Testis (tissue), 2 donors: ENCODE measurements at regions not wholly inside any gene's neighbourhood (a gene's known extent, or its start where the extent isn't known, plus 50 kb on each side); places are given as distances from the start of the nearest gene placed in this dataset.

Source experiments
- DNase-seq: peaks from one replicate; pipeline ENCODE4 v3.0.0-alpha.2; 2019
- H3K27ac ChIP-seq, 2 donors: fragments of 200-600 bp; sonication (generic); one replicate each; pipeline ENCODE4 v1.5.1; 2019
- H3K27me3 ChIP-seq: fragments of 200-600 bp; sonication (generic); one replicate; pipeline ENCODE4 v1.5.1; 2019
- H3K36me3 ChIP-seq: fragments of 200-600 bp; sonication (generic); one replicate; pipeline ENCODE4 v1.5.1; 2017; ENCODE audit warnings: low read depth; ENCODE audit errors: missing control alignments
- H3K4me1 ChIP-seq: fragments of 200-600 bp; sonication (generic); one replicate; pipeline ENCODE4 v1.5.1; 2019
- H3K4me3 ChIP-seq, 2 donors: fragments of 200-600 bp; sonication (generic); one replicate each; pipeline ENCODE4 v1.5.1; 2017 to 2019
- H3K9me3 ChIP-seq: fragments of 200-600 bp; sonication (generic); one replicate; pipeline ENCODE4 v1.5.1; 2017
- POLR2A ChIP-seq: fragments of 450-650 bp; IDR thresholded peaks from one replicate; pipeline ENCODE4 v1.6.1; 2017; ENCODE audit warnings: antibody characterized with exemption, mild to moderate bottlenecking, moderate library complexity
- WGBS, 2 donors: methylation state at CpG; one replicate each; pipeline ENCODE4 v1.1.5; 2018; 5-methylcytosine and 5-hydroxymethylcytosine counted together
- intact Hi-C: fragments of 100-400 bp; cut with DNase I; formaldehyde crosslinking; loops from one replicate; pipeline ENCODE4 v1.15.1; 2023; ENCODE audit warnings: low total_unique reads
- TF ChIP-seq, protein P1 (sequence below), 3 experiments: fragments of 450-650 bp in 2 of 3; fragments of 200-600 bp in 1 of 3; sonication (generic) in 1 of 3; IDR thresholded peaks; one replicate each; pipeline ENCODE4 v1.5.1; 2016 to 2019; ENCODE audit warnings: antibody characterized with exemption in 3 of 3, mild to moderate bottlenecking in 2 of 3, moderate library complexity in 1 of 3

DNA sequence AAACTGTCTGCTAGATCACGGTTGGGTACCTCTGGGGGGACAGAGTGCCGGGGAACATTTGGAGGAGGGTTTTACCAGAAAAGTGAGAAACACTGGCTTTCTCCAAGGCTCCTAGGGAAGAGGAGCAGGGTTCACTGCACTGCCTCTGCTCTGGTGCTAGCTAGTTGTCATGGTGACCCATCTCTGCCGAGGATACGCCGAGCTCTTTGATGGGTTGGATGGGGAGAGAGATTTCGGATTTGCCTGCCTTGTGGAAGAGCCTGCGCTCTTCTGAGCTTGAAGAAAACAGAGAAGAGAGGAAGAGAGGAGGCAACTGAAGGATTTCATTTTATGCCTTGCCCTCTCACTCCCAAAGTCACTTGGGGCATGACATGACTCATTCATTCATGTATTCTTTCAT is 92.1 kb downstream of the NAV1 start:
- TF ChIP-seq POLR2A: no peak
- TF ChIP-seq, protein P1, sequence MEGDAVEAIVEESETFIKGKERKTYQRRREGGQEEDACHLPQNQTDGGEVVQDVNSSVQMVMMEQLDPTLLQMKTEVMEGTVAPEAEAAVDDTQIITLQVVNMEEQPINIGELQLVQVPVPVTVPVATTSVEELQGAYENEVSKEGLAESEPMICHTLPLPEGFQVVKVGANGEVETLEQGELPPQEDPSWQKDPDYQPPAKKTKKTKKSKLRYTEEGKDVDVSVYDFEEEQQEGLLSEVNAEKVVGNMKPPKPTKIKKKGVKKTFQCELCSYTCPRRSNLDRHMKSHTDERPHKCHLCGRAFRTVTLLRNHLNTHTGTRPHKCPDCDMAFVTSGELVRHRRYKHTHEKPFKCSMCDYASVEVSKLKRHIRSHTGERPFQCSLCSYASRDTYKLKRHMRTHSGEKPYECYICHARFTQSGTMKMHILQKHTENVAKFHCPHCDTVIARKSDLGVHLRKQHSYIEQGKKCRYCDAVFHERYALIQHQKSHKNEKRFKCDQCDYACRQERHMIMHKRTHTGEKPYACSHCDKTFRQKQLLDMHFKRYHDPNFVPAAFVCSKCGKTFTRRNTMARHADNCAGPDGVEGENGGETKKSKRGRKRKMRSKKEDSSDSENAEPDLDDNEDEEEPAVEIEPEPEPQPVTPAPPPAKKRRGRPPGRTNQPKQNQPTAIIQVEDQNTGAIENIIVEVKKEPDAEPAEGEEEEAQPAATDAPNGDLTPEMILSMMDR (IDR thresholded peaks at IDR 0.05): no peak
- Histone ChIP-seq H3K4me1 (no peaks in the 10 kb centered on the region), H3K36me3 (no peaks in the 10 kb centered on the region), H3K27ac (no peak overlapping the region), H3K9me3 (no peaks in the 10 kb centered on the region), H3K27me3 (no peaks in the 10 kb centered on the region), H3K4me3 (no peak overlapping the region)
- intact Hi-C loops: no loop called here
- DNase-seq: no peak
- WGBS, 2 donors: 90 to 94% methylated on average over 7 of the region's 7 CpGs

DNA sequence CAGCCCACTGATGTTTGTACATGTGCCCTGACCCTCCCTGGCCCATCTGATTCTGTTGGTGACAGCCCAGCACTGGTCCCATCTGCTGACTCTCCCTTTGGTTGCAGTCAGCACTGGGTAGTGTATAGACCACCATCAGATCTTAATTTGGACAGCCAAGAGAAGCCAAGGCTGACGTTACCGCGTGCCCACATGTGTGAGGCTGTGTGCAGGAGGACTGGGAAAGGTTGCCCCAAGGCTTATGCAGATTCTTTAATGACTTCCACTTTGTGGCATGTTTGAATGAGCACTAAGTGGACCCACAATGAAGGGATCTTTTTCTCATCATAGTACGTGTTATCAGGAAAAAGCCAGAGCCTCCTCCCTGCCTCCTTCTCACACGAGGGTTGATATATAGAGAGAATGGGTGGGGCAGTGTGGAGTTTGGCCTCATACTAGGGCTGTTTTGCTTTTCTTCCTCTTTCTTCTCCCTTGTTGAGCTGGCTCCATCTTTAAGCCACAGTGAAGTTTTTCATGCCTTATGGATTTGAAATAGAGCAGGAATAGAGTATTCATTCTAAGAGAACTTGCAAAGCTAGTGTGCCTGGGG is 93.5 kb downstream of the NAV1 start:
- DNase-seq: no peak
- Histone ChIP-seq H3K9me3 (no peaks in the 10 kb centered on the region), H3K36me3 (no peaks in the 10 kb centered on the region), H3K4me3 (no peak overlapping the region), H3K4me1 (no peaks in the 10 kb centered on the region), H3K27me3 (no peaks in the 10 kb centered on the region), H3K27ac (no peak overlapping the region)
- WGBS, 2 donors: 78 to 82% methylated on average over 4 to 5 of the region's 5 CpGs
- no peak for TF ChIP-seq POLR2A
- TF ChIP-seq, protein P1 (IDR thresholded peaks at IDR 0.05): no peak
- intact Hi-C loops: no loop called here

DNA sequence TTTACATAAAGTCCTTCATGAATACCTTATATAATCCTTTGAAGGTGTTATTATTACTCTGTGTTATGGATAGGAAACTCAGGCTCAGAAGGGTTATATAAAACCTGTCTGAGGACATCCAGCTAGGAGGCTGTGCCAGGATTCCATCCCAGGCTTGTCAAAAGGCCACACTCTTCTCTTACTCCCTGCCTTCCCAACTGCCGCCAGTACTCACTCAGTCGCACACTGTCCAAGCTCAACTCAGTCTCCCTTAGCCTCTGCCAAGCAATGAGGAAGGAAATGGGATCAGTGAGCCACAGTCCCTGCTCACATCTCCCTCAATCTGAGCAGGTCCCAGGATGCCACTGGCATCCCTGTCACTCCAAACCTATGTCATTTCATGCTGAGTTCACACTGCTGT is 94.4 kb downstream of the NAV1 start:
- TF ChIP-seq POLR2A: no peak
- TF ChIP-seq, protein P1 (IDR thresholded peaks at IDR 0.05): no peak
- H3K4me1 ChIP-seq: no peaks in the 10 kb centered on the region
- no peak for DNase-seq

DNA sequence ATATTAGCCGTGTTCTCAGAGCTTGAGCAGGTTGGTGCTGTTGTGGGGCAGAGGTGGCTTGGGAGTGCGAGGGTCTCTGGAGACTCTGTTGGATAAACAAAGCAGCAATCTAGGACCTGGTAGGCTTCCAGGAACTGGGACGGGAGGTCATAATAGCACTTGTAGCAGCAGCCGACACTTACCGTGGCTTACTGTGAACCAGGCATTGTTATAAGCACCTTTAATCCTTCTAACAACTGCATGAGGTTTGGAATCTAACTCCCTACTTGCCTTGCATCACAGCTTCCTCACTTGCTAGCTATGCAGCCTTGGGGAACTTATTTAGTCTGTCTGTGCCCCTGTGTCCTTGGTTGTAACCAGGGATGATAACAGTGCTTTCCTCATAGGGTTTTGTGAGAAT is 94.9 kb downstream of the NAV1 start:
- Histone ChIP-seq H3K9me3 (no peaks in the 10 kb centered on the region), H3K4me1 (peaks cover 1% of the 10 kb centered on the region), H3K36me3 (no peaks in the 10 kb centered on the region), H3K27me3 (no peaks in the 10 kb centered on the region), H3K4me3 (no peak overlapping the region), H3K27ac (no peak overlapping the region)
- no peak for DNase-seq
- TF ChIP-seq, protein P1 (IDR thresholded peaks at IDR 0.05): no peak
- TF ChIP-seq POLR2A: no peak
- intact Hi-C loops: no loop called here
- 52 to 59% methylated on average over 5 of the region's 5 CpGs for whole genome bisulfite sequencing, 2 donors

More for the DNA sequence above, 94.4 kb downstream of the NAV1 start:
- Histone ChIP-seq H3K27ac (no peak overlapping the region), H3K4me3 (no peak overlapping the region), H3K36me3 (no peaks in the 10 kb centered on the region), H3K27me3 (no peaks in the 10 kb centered on the region), H3K9me3 (no peaks in the 10 kb centered on the region)
- intact Hi-C loops: no loop called here
- WGBS, 2 donors: 64 to 66% methylated on average over 2 of the region's 2 CpGs

DNA sequence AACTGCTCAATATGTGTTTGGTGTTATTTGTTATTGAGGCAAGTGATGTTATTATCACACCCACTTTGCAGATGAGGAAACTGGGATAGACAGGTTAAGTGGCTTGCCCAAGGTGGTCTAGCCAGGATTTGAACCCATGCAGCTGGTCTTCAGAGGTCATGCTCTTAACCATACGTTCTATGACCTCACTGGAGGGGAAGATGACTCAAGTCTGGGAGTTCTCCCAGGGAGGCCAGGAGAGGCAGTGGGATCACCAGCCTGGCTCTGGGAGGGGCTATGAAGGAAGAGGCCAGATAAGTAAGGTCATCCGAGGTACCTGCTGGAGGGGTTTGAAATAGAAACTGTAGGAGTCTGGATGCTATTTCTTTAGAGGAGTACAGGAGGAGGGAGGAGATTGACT is 95.3 kb downstream of the NAV1 start:
- Histone ChIP-seq H3K27ac (no peak overlapping the region), H3K9me3 (no peaks in the 10 kb centered on the region), H3K36me3 (no peaks in the 10 kb centered on the region), H3K4me1 (peaks cover 6% of the 10 kb centered on the region), H3K4me3 (no peak overlapping the region), H3K27me3 (no peaks in the 10 kb centered on the region)
- WGBS, 2 donors: 82 to 88% methylated on average over 2 of the region's 2 CpGs
- no peak for DNase-seq
- TF ChIP-seq POLR2A: no peak
- TF ChIP-seq, protein P1 (IDR thresholded peaks at IDR 0.05): no peak
- intact Hi-C loops: no loop called here
